AG04450 (cell line): ENCODE measurements at regions not wholly inside any gene's neighbourhood (a gene's known extent, or its start where the extent isn't known, plus 50 kb on each side); places are given as distances from the start of the nearest gene placed in this dataset.
"Not testable (repeated sequence)": the region's sequence is repeated elsewhere in the genome, so short reads cannot be mapped to it uniquely, and the experiment has no call there.

Source experiments
- CTCF ChIA-PET: fragments of 300-600, 350-600 bp; formaldehyde crosslinking; extraction: SDS; loops from one replicate; lab custom pipeline; 2022; ENCODE audit warnings: antibody characterized with exemption, inconsistent platforms; lab: Charles Lee
- POLR2A ChIA-PET: fragments of 350-600 bp; formaldehyde crosslinking; extraction: SDS; loops from one replicate; lab custom pipeline; 2021; ENCODE audit warnings: antibody characterized with exemption, inconsistent platforms; lab: Yijun Ruan, JAX
- DNase-seq: peaks from one replicate; pipeline ENCODE4 v3.0.0-alpha.2; 2011; ENCODE audit warnings: low read depth, low spot score
- H3K27ac ChIP-seq: one replicate; pipeline ENCODE4 v1.5.1; 2012; ENCODE audit warnings: low read depth, low read length, control low read depth
- H3K27me3 ChIP-seq: one replicate; pipeline ENCODE4 v1.6.0; 2012; ENCODE audit warnings: low read length; ENCODE audit not compliant: control insufficient read depth, insufficient read depth
- H3K4me3 ChIP-seq: 2 replicates; pipeline ENCODE4 v1.5.1; 2011; ENCODE audit warnings: mild to moderate bottlenecking, low read depth, low read length, control low read depth
- H3K9me3 ChIP-seq: 2 replicates; pipeline ENCODE4 v1.5.1; 2012; ENCODE audit warnings: low read length; ENCODE audit not compliant: control insufficient read depth, insufficient read depth
- TF ChIP-seq, protein P1 (sequence below): IDR thresholded peaks from 2 replicates; pipeline ENCODE4 v1.5.1; 2011; ENCODE audit warnings: low read depth, low read length, control low read depth, inconsistent platforms

DNA sequence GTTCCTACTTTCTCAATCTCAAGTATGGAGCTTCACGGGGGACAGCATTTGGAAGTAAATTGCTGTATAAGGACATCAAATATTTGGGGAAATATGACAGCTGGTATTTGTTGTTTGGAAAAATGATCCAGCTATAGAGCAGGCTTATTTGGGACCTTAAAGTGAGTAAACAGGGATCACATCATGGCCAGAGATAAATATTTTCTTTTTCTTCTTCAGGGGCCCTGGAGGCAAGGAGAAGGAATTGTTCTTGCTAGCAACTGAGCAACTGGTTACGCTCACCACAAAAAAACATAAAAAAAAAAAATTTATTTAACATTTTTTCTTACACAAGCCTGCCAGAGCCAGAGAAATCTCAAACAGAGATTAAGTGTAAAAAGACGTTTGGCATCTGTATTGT is 277.2 kb upstream of the UGT8 start:
- ChIA-PET CTCF (interaction anchor here (0.7 kb wide), 1 partner anchor 378 kb away, joined by 4 read pairs; no protein-coding TSS in a partner anchor), POLR2A (no interaction called here)
- Histone ChIP-seq H3K9me3 (no peaks in the 10 kb centered on the region), H3K27ac (no peak overlapping the region), H3K4me3 (no peak overlapping the region), H3K27me3 (no peaks in the 10 kb centered on the region)
- DNase-seq: no peak
- TF ChIP-seq, protein P1, sequence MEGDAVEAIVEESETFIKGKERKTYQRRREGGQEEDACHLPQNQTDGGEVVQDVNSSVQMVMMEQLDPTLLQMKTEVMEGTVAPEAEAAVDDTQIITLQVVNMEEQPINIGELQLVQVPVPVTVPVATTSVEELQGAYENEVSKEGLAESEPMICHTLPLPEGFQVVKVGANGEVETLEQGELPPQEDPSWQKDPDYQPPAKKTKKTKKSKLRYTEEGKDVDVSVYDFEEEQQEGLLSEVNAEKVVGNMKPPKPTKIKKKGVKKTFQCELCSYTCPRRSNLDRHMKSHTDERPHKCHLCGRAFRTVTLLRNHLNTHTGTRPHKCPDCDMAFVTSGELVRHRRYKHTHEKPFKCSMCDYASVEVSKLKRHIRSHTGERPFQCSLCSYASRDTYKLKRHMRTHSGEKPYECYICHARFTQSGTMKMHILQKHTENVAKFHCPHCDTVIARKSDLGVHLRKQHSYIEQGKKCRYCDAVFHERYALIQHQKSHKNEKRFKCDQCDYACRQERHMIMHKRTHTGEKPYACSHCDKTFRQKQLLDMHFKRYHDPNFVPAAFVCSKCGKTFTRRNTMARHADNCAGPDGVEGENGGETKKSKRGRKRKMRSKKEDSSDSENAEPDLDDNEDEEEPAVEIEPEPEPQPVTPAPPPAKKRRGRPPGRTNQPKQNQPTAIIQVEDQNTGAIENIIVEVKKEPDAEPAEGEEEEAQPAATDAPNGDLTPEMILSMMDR: no peak

DNA sequence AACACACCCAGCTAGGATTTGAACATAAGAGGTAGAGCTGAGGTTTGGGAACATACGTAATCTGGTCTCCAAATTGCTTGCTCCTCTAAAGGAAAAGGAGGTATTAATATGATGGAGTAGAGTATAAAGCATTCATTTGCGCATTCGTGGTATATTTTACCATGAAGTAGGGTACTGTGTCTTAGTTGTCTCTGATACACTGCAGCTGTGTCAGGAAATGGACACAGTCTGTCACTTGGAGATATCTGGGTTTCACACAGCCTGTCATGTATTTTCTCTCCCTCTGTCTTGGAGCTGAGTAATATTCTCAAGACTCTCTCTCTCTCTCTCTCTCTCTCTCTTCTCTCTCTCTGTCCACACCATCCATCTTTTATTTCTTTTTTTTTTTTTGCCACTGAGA is 274.8 kb upstream of the UGT8 start:
- ChIA-PET CTCF (no interaction called here), POLR2A (no interaction called here)
- H3K4me3 ChIP-seq: no peak overlapping the region
- no peaks in the 10 kb centered on the region for H3K27me3 ChIP-seq
- no peak overlapping the region for H3K27ac ChIP-seq
- no peaks in the 10 kb centered on the region for H3K9me3 ChIP-seq
- no peak for DNase-seq
- TF ChIP-seq, protein P1: no peak

DNA sequence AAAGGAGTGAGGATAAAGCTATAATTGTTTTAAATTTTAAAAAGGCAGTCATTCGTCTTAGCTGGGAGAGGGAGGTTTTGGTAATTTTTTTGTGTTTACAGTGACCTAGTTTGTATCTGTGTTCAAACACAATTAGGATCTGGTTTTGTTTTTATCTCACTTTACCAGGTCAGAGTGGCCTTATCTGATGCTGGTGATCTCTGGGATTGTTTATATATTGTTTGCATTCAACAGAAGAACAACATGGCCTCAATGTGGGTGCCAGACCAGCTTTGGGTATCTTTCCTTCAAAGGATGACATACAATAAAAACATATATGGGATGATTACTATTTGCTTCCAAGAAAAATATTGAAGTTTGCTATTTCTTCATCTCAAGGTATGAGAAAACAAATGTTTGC is 272.2 kb upstream of the UGT8 start:
- Histone ChIP-seq H3K27ac (no peak overlapping the region), H3K4me3 (no peak overlapping the region), H3K9me3 (no peaks in the 10 kb centered on the region), H3K27me3 (no peaks in the 10 kb centered on the region)
- TF ChIP-seq, protein P1: no peak
- POLR2A ChIA-PET: no interaction called here
- CTCF ChIA-PET: interaction anchor here (0.5 kb wide), 1 partner anchor 51 kb away, joined by 3 read pairs; no protein-coding TSS in a partner anchor
- no peak for DNase-seq

DNA sequence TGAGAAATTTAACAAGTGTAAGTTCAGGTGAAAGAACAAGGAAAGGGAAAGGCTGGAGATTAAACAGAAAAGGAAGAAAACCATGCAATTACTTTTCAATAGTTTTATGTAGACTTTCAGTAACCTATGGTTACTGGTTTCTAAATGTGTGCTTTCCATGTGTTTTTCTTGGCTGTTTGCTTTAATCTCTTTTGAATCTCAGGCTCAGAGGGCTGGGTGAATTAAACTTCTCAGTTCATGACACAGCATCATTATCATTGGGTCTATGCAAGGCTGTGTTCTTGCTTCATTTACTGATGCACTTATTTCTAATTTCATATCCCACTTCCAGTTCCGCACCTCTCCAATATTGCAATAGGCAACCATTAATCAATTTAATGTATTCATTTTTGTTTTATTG is 266.5 kb upstream of the UGT8 start:
- CTCF ChIA-PET: no interaction called here

DNA sequence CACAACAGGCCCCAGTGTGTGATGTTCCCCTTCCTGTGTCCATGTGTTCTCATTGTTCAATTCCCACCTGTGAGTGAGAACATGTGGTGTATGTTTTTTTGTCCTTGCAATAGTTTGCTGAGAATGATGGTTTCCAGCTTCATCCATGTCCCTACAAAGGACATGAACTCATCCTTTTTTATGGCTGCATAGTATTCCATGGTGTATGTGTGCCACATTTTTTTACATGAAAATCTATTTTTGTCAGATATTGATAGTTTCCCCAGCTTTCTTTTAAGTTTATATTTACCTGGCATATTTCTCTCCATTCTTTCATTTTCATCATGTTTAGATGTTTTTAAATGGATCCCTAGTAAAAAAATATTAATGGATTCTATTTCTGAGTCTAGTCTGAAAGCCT is 264.2 kb upstream of the UGT8 start:
- CTCF ChIA-PET, DNase-seq, POLR2A ChIA-PET, H3K27ac ChIP-seq, H3K27me3 ChIP-seq, H3K9me3 ChIP-seq, H3K4me3 ChIP-seq: not testable (repeated sequence)

More for the DNA sequence above, 266.5 kb upstream of the UGT8 start:
- Histone ChIP-seq H3K4me3 (no peak overlapping the region), H3K27me3 (no peaks in the 10 kb centered on the region), H3K27ac (no peak overlapping the region), H3K9me3 (no peaks in the 10 kb centered on the region)
- POLR2A ChIA-PET: no interaction called here
- TF ChIP-seq, protein P1: no peak
- no peak for DNase-seq

DNA sequence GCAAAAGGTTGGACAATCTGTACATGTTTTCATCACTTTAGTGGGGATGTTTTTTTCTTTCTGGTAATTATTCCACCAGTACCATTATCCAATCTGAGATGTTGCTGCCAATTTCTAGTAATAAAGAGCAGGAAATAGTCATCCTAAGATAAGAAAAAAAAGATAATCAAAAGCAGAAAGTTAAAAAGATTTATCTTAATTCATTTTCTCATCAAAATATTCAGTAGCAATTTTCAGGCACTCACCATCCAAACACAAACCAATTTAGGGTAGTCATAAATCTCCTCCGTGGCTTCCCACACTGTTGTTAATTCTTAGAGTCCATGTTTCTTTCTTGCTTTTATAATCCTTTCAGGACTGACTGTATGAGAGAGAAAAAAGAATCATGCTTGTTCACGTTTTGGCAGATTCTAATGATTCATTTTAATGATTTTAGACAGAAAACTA is 263.7 kb upstream of the UGT8 start:
- no peaks in the 10 kb centered on the region for H3K9me3 ChIP-seq
- H3K27me3 ChIP-seq: no peaks in the 10 kb centered on the region
- ChIA-PET CTCF (no interaction called here), POLR2A (no interaction called here)
- H3K4me3 ChIP-seq: no peak overlapping the region
- H3K27ac ChIP-seq: no peak overlapping the region
- TF ChIP-seq, protein P1: no peak
- no peak for DNase-seq
